ENCODE measurements at regions not wholly inside any gene's neighbourhood (a gene's known extent, or its start where the extent isn't known, plus 50 kb on each side); places are given as distances from the start of the nearest gene placed in this dataset.

DNA sequence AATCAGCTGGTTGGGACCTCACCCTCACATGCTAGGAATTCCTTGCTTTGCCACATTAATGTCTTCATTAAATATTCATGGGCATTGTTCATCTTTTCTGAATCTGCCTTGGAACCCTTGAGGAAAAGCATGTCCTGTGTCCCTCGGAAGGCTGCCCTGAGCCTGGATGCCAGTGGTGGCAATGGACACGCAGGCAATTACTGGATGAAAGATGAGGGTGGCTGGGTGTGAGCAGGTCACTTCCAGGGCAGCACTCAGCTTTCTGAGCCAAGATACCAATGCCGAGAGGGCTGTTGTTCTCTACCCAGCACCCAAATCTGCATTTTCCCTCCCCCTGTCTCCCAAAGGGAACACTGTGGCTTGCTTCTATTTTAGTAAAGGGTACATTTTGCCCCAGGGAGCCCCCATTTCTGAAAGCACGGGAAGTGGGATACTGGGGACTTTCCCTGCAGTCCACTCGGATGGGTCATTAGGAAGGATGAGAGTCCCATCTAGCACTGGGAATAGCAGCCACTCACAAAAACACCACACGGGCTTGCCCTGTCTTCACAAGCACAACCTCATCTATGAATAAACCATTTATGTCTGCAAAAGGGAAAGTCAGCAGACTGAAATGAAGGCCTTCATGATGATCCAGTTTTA is 234.8 kb downstream of the SOX11 start:
- peaks cover 35% of the 10 kb centered on the region for H3K4me1 Mint-ChIP-seq
- peaks cover 11% of the 10 kb centered on the region for H3K36me3 Mint-ChIP-seq (ENCODE audit: low read depth)
- peaks cover 20% of the 10 kb centered on the region for H3K9me3 Mint-ChIP-seq
- no peak overlapping the region for H3K27ac Mint-ChIP-seq
- TF ChIP-seq CTCF (IDR thresholded peaks at IDR 0.05): no peak
- H3K4me3 Mint-ChIP-seq: no peak overlapping the region
- no peak for DNase-seq
- H3K27me3 Mint-ChIP-seq (ENCODE audit: low read depth, poor library complexity): no peaks in the 10 kb centered on the region

GRCh38 chr2:5932556-5933469 is 240.6 kb downstream of the SOX11 start:
- no peaks in the 10 kb centered on the region for H3K27me3 Mint-ChIP-seq (ENCODE audit: low read depth, poor library complexity)

DNA sequence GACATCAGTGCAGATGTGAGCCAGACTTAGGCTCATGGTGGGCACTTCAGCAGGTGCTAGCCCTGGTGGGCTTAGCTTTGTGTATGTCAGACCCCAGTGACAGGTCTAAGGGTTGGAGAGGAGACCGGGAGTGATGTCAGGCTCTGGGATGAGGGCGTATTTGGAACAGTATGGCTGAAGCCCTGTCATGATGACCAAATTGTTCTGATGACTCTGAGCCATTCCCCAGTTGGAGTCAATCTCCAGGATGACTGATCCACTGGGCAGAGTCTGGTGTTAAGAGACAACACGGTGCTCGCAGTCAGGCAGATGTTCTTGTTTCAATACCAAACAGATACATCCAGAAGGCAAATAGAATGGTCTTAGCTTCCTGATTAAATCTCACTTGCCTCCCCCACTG is 241.5 kb downstream of the SOX11 start:
- Mint-ChIP-seq H3K4me3 (no peak overlapping the region), H3K27me3 (ENCODE audit: low read depth, poor library complexity) (no peaks in the 10 kb centered on the region), H3K36me3 (ENCODE audit: low read depth) (peaks cover 11% of the 10 kb centered on the region), H3K27ac (no peak overlapping the region), H3K9me3 (peaks cover 22% of the 10 kb centered on the region), H3K4me1 (peaks cover 28% of the 10 kb centered on the region)
- no peak for DNase-seq
- no peak for TF ChIP-seq CTCF (IDR thresholded peaks at IDR 0.05)

More at GRCh38 chr2:5932556-5933469, 240.6 kb downstream of the SOX11 start:
- peaks cover 11% of the 10 kb centered on the region for H3K36me3 Mint-ChIP-seq (ENCODE audit: low read depth)
- peaks cover 22% of the 10 kb centered on the region for H3K9me3 Mint-ChIP-seq
- no peak for TF ChIP-seq CTCF (IDR thresholded peaks at IDR 0.05)
- H3K27ac Mint-ChIP-seq: no peak overlapping the region
- no peak for DNase-seq
- H3K4me3 Mint-ChIP-seq: no peak overlapping the region
- peaks cover 24% of the 10 kb centered on the region for H3K4me1 Mint-ChIP-seq

GRCh38 chr2:5937321-5937720 is 245.1 kb downstream of the SOX11 start:
- no peak for TF ChIP-seq CTCF (IDR thresholded peaks at IDR 0.05)
- Mint-ChIP-seq H3K4me3 (no peak overlapping the region), H3K36me3 (ENCODE audit: low read depth) (no peaks in the 10 kb centered on the region), H3K27ac (peak overlapping the region; percentile 71), H3K9me3 (no peaks in the 10 kb centered on the region), H3K27me3 (ENCODE audit: low read depth, poor library complexity) (peaks cover 7% of the 10 kb centered on the region), H3K4me1 (peaks cover 30% of the 10 kb centered on the region)
- no peak for DNase-seq

DNA sequence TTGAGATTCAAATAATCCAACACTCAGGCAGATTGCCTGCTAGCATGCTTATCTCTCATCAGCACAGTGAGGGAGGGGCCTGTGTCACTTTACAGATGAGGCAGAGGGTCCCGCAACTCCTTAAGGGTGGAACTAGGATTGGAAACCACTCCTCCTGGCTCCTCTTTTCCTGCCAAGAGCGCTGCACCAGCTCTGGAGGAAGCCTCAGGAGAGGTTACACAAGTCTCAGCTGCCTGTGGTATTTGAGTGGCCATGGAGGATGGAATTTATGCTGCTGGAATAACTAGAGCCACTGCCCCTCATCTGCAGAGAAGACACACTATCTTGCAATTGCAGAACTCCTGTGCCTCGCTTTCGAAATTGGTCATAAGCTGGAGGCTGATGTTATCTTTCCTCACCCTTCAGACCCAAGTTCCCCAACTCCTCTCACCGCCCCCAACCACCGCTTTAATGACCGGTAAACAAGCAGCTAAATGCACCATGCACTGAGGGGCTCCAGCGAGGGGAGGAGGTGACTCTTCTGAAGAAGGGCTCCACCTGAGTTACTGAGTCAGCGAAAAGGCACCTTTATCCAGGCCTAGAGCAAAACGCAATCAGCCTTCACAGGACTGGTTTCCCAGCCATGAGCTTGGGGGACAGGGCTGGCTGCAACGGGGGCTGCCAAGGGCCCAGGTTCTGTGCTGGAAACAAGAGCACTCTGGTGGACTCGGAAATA is 245.8 kb downstream of the SOX11 start:
- no peak for DNase-seq
- TF ChIP-seq CTCF (IDR thresholded peaks at IDR 0.05): no peak
- Mint-ChIP-seq H3K9me3 (no peaks in the 10 kb centered on the region), H3K27me3 (ENCODE audit: low read depth, poor library complexity) (peaks cover 10% of the 10 kb centered on the region), H3K4me3 (no peak overlapping the region), H3K4me1 (peaks cover 30% of the 10 kb centered on the region), H3K36me3 (ENCODE audit: low read depth) (no peaks in the 10 kb centered on the region), H3K27ac (peak overlapping the region; percentile 85)
